OCI-LY7 (cell line): ENCODE measurements at regions not wholly inside any gene's neighbourhood (a gene's known extent, or its start where the extent isn't known, plus 50 kb on each side); places are given as distances from the start of the nearest gene placed in this dataset.
A peak's percentile ranks its signal among the peaks of the same experiment; 100 is the strongest.

Experiments
- BruUV-seq: library from RNA; stranded (reverse); fragments of 400-500 nt; replicated peaks from 2 replicates; lab custom pipeline; 2021; lab: Mats Ljungman, UMichigan
- CTCF ChIA-PET: fragments of 300-600 bp; sonication (Branson Sonifier 250); formaldehyde crosslinking; loops from one replicate; lab custom pipeline; 2022; ENCODE audit warnings: antibody characterized with exemption; ENCODE audit not compliant: unreplicated experiment; lab: Charles Lee
- POLR2A ChIA-PET: fragments of 300-600 bp; sonication (Branson Sonifier 250); formaldehyde crosslinking; loops from one replicate; lab custom pipeline; 2022; ENCODE audit warnings: antibody characterized with exemption; lab: Charles Lee
- DNase-seq: peaks from one replicate; pipeline ENCODE4 v3.0.0-alpha.2; 2015; ENCODE audit warnings: low spot score
- H2AFZ ChIP-seq: fragments of 200-600 bp; sonication (generic), shearing (Covaris generic); 2 replicates; pipeline ENCODE4 v1.6.1; 2014; ENCODE audit warnings: mild to moderate bottlenecking, antibody characterized with exemption, low read length, moderate library complexity
- H3K27ac ChIP-seq: fragments of 200-600 bp; sonication (generic); 2 replicates; pipeline ENCODE4 v1.5.1; 2014; ENCODE audit warnings: mixed run types, low read depth, mild to moderate bottlenecking, moderate library complexity, low read length, inconsistent platforms; ENCODE audit not compliant: poor library complexity, severe bottlenecking
- H3K36me3 ChIP-seq: fragments of 200-600 bp; sonication (generic); 2 replicates; pipeline ENCODE4 v1.6.1; 2014; ENCODE audit warnings: mild to moderate bottlenecking, antibody characterized with exemption, low read length, moderate library complexity, mixed read lengths; ENCODE audit not compliant: insufficient read depth
- H3K4me1 ChIP-seq: fragments of 200-600 bp; sonication (generic); 2 replicates; pipeline ENCODE4 v1.5.1; 2014; ENCODE audit warnings: mild to moderate bottlenecking, low read length; ENCODE audit not compliant: insufficient read depth, poor library complexity, severe bottlenecking
- H3K4me2 ChIP-seq: fragments of 200-600 bp; sonication (generic); 2 replicates; pipeline ENCODE4 v1.6.1; 2014; ENCODE audit warnings: mild to moderate bottlenecking, low read length
- H3K4me3 ChIP-seq: fragments of 200-600 bp; sonication (generic); 2 replicates; pipeline ENCODE4 v1.5.1; 2014; ENCODE audit warnings: mild to moderate bottlenecking, low read depth, low read length; ENCODE audit not compliant: poor library complexity, severe bottlenecking
- H3K79me2 ChIP-seq: fragments of 200-600 bp; sonication (generic); 2 replicates; pipeline ENCODE4 v1.6.1; 2016; ENCODE audit warnings: low read depth, mild to moderate bottlenecking, low read length, moderate library complexity, mixed read lengths; ENCODE audit not compliant: insufficient read depth
- H3K9me2 ChIP-seq: fragments of 200-600 bp; sonication (generic); 2 replicates; pipeline ENCODE4 v1.6.1; 2016; ENCODE audit warnings: mild to moderate bottlenecking, low read length, mixed read lengths; ENCODE audit not compliant: insufficient read depth
- H3K9me3 ChIP-seq: fragments of 200-600 bp; sonication (generic); 2 replicates; pipeline ENCODE4 v1.6.1; 2014; ENCODE audit warnings: mild to moderate bottlenecking, mixed run types, low read length, mixed read lengths
- H4K20me1 ChIP-seq: fragments of 200-600 bp; sonication (generic); 2 replicates; pipeline ENCODE4 v1.6.1; 2014; ENCODE audit warnings: mild to moderate bottlenecking, antibody characterized with exemption, low read length, moderate library complexity, mixed read lengths; ENCODE audit not compliant: insufficient read depth
- EZH2phosphoT487 ChIP-seq: fragments of 200-600 bp; sonication (generic); IDR thresholded peaks from 2 replicates; pipeline ENCODE4 v1.6.1; 2018; ENCODE audit warnings: low read depth, borderline replicate concordance, mild to moderate bottlenecking, mixed run types, antibody characterized with exemption, low read length, moderate library complexity, mixed read lengths
- intact Hi-C: fragments of 100-400 bp; cut with micrococcal nuclease; formaldehyde crosslinking; loops from one replicate; pipeline ENCODE4 v1.10.0; 2022; ENCODE audit not compliant: unreplicated experiment
- TF ChIP-seq, protein P1 (sequence below): fragments of 200-600 bp; sonication (generic); conservative IDR thresholded peaks from 2 replicates; pipeline ENCODE4 v1.5.1; 2014; ENCODE audit warnings: mild to moderate bottlenecking, antibody characterized with exemption, low read length, moderate library complexity, mixed read lengths

DNA sequence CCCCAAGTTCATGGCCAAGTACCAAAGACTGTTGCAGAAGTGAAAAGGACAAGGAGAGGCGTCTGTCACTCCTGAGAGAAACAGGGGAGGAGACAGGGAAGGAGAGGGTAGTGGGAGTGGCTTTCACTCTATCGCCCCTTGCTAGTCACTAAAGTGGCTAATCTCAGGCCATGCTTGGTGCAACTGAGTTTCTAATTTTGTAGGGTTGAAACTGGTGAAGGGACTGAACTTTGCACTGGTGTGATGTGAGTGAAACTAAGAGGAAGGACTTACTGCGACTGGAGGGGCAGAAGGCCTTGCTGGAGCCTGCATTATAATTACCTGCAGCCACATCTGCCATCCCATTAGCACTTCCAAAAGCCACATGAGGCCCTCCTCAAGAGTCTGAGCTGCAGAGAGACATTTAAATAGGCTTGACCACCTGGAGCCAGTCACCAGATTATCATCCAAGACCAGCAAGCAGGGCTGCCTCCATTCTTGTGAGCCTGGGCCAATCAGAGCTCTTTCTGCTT, 107.2 kb upstream of the EEPD1 start:
- no TSS peak for BruUV-seq
- H3K36me3 ChIP-seq, result no peaks in the 10 kb centered on the region
- no peak overlapping the region for H3K4me3 ChIP-seq
- H3K4me1 ChIP-seq, result no peaks in the 10 kb centered on the region
- CTCF ChIA-PET, result no interaction called here
- DNase-seq, result no peak
- no peaks in the 10 kb centered on the region for H4K20me1 ChIP-seq
- H3K9me3 ChIP-seq, result no peaks in the 10 kb centered on the region
- no peaks in the 10 kb centered on the region for H3K79me2 ChIP-seq
- POLR2A ChIA-PET, result no interaction called here
- no peak overlapping the region for H3K27ac ChIP-seq
- TF ChIP-seq, protein P1, sequence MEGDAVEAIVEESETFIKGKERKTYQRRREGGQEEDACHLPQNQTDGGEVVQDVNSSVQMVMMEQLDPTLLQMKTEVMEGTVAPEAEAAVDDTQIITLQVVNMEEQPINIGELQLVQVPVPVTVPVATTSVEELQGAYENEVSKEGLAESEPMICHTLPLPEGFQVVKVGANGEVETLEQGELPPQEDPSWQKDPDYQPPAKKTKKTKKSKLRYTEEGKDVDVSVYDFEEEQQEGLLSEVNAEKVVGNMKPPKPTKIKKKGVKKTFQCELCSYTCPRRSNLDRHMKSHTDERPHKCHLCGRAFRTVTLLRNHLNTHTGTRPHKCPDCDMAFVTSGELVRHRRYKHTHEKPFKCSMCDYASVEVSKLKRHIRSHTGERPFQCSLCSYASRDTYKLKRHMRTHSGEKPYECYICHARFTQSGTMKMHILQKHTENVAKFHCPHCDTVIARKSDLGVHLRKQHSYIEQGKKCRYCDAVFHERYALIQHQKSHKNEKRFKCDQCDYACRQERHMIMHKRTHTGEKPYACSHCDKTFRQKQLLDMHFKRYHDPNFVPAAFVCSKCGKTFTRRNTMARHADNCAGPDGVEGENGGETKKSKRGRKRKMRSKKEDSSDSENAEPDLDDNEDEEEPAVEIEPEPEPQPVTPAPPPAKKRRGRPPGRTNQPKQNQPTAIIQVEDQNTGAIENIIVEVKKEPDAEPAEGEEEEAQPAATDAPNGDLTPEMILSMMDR, result no peak
- no peak for TF ChIP-seq EZH2phosphoT487
- no peaks in the 10 kb centered on the region for H3K9me2 ChIP-seq
- no peak overlapping the region for H3K4me2 ChIP-seq
- H2AFZ ChIP-seq, result no peak overlapping the region
- intact Hi-C loops, result no loop called here

DNA sequence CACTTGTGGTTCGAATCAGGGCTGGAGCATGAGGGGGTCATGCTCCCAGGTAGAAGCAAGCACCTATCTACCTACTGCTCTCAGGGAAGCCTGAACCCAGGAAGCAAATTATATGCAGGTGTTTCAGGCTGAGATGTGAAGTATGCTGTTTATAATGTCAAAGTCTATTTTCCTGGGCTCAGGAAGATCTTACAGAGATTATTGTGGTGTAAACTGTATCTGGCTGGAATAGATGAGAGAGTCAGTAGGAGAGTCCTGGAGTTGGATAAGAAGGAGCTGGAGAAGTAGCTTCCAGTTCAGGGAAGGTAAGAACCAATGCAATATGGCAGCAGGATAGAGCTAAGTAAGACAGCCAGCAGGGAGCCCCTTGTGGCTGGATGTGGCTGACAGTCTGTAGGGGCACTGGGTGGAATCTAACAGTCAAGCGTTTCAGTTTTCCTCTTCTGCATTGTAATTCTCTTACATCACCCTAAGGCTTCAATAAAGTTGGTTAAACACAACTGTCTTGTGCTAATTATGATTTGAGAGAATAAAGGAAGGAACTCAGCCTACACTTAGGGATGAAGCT, 105.9 kb upstream of the EEPD1 start:
- H2AFZ ChIP-seq, result no peak overlapping the region
- H4K20me1 ChIP-seq, result no peaks in the 10 kb centered on the region
- H3K79me2 ChIP-seq, result no peaks in the 10 kb centered on the region
- H3K4me3 ChIP-seq, result no peak overlapping the region
- no peaks in the 10 kb centered on the region for H3K9me2 ChIP-seq
- H3K36me3 ChIP-seq, result no peaks in the 10 kb centered on the region
- ChIA-PET POLR2A (no interaction called here), CTCF (no interaction called here)
- no peak overlapping the region for H3K4me2 ChIP-seq
- no TSS peak for BruUV-seq
- TF ChIP-seq EZH2phosphoT487, result no peak
- TF ChIP-seq, protein P1, result peak; percentile 52
- DNase-seq, result peak; percentile 6
- H3K4me1 ChIP-seq, result no peaks in the 10 kb centered on the region
- H3K9me3 ChIP-seq, result no peaks in the 10 kb centered on the region
- intact Hi-C loops, result no loop called here
- no peak overlapping the region for H3K27ac ChIP-seq

DNA sequence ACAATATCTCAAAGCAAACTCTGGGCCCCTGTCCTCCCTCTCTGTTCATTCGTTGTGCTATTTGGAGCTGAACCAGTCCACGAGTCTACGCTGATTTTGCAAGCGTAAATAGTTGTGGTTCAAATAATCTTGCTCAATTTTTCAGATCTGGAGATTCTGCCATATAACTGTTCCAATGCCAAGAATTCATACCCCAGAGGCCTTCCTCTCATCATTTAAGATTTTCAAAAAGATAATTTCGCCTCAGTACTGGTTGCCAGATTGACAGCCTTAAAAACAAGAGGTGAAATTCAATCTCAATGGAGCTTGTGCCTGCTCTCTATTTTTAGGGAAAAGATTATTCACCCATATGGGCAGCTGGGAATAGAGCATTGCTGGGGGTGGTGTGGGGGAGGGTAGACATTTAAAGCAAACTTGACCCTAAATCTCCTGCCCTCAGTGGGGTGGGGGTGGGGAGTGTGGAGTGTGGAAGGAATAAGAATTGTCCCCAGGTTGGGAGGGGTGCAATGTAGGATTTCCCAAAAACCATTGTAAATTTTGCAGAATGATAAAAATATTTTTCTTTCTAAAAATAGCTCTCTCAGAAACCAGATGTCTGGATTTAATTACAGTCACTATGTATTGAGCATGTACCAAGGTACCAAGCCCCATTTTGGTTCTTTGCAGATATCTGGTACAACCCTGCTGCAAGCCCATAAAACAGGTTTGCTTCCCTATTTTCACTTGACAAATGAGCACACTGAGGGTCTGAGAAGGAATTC, 104.7 kb upstream of the EEPD1 start:
- Histone ChIP-seq H3K4me3 (no peak overlapping the region), H3K27ac (no peak overlapping the region), H4K20me1 (no peaks in the 10 kb centered on the region), H2AFZ (no peak overlapping the region), H3K4me1 (no peaks in the 10 kb centered on the region), H3K9me3 (no peaks in the 10 kb centered on the region), H3K79me2 (no peaks in the 10 kb centered on the region), H3K9me2 (no peaks in the 10 kb centered on the region), H3K4me2 (no peak overlapping the region), H3K36me3 (no peaks in the 10 kb centered on the region)
- intact Hi-C loops, result no loop called here
- TF ChIP-seq, protein P1, result no peak
- no peak for TF ChIP-seq EZH2phosphoT487
- no peak for DNase-seq
- POLR2A ChIA-PET, result no interaction called here
- CTCF ChIA-PET, result no interaction called here
- no TSS peak for BruUV-seq
